Subcutaneous abdominal adipose tissue (tissue), 5 donors: ENCODE measurements at regions not wholly inside any gene's neighbourhood (a gene's known extent, or its start where the extent isn't known, plus 50 kb on each side); places are given as distances from the start of the nearest gene placed in this dataset.

Source experiments
- H3K27ac ChIP-seq: one replicate; pipeline ENCODE4 v1.7.0; 2013; ENCODE audit warnings: low read depth, mild to moderate bottlenecking, inconsistent platforms, low read length, moderate library complexity
- H3K27me3 ChIP-seq, 5 donors: one replicate each; pipeline ENCODE4 v1.7.0; 2013; ENCODE audit warnings: low read length in 5 of 5, inconsistent platforms in 1 of 5; ENCODE audit not compliant: control insufficient read depth in 5 of 5, insufficient read depth in 4 of 5
- H3K36me3 ChIP-seq, 5 donors: one replicate each; pipeline ENCODE4 v1.7.0; 2013; ENCODE audit warnings: low read length in 5 of 5; ENCODE audit not compliant: control insufficient read depth in 5 of 5, insufficient read depth in 5 of 5
- H3K4me1 ChIP-seq, 5 donors: one replicate each; pipeline ENCODE4 v1.7.0; 2013; ENCODE audit warnings: low read length in 5 of 5, mild to moderate bottlenecking in 3 of 5, moderate library complexity in 1 of 5; ENCODE audit not compliant: control insufficient read depth in 5 of 5, insufficient read depth in 5 of 5
- H3K4me3 ChIP-seq, 5 donors: one replicate each; pipeline ENCODE4 v1.7.0; 2013; ENCODE audit warnings: low read length in 5 of 5, low read depth in 1 of 5
- H3K9ac ChIP-seq, 5 donors: one replicate each; pipeline ENCODE4 v1.7.0; 2013; ENCODE audit warnings: low read length in 5 of 5, mild to moderate bottlenecking in 4 of 5, moderate library complexity in 3 of 5
- H3K9me3 ChIP-seq, 5 donors: one replicate each; pipeline ENCODE4 v1.7.0; 2013; ENCODE audit warnings: low read length in 5 of 5; ENCODE audit not compliant: control insufficient read depth in 5 of 5
- donor health status: healthy.
- donor health status: healthy.
- donor health status: healthy.
- donor health status: healthy.
- donor health status: healthy.

- Histone ChIP-seq H3K4me1 (no peaks in the 10 kb centered on the region), H3K4me3 (no peak overlapping the region), H3K9ac (no peak overlapping the region)
Observed at GRCh38 chr13:97057176-97057575, 62.9 kb upstream of the OXGR1 start.

GRCh38 chr13:97058391-97058790 is 64.1 kb upstream of the OXGR1 start:
- Histone ChIP-seq H3K36me3 (no peaks in the 10 kb centered on the region), H3K27me3 (no peaks in the 10 kb centered on the region), H3K27ac (no peak overlapping the region), H3K4me3 (no peak overlapping the region), H3K4me1 (no peaks in the 10 kb centered on the region), H3K9ac (no peak overlapping the region), H3K9me3 (peaks cover 0 to 4% (median 0%) of the 10 kb centered on the region in 5 donors)

More at GRCh38 chr13:97057176-97057575, 62.9 kb upstream of the OXGR1 start:
- H3K27ac ChIP-seq, result no peak overlapping the region
- H3K27me3 ChIP-seq, result no peaks in the 10 kb centered on the region
- H3K36me3 ChIP-seq, result no peaks in the 10 kb centered on the region
- H3K9me3 ChIP-seq, result peaks cover 0 to 4% (median 0%) of the 10 kb centered on the region in 5 donors

- no peak overlapping the region for H3K9ac ChIP-seq
- H3K4me1 ChIP-seq, result no peaks in the 10 kb centered on the region
- H3K9me3 ChIP-seq, result peaks cover 0 to 4% (median 0%) of the 10 kb centered on the region in 5 donors
- H3K4me3 ChIP-seq, result no peak overlapping the region
- no peaks in the 10 kb centered on the region for H3K36me3 ChIP-seq
- H3K27me3 ChIP-seq, result no peaks in the 10 kb centered on the region
- no peak overlapping the region for H3K27ac ChIP-seq
Observed at GRCh38 chr13:97058926-97059325, 64.7 kb upstream of the OXGR1 start.

GRCh38 chr13:97067017-97067895 is 73.0 kb upstream of the OXGR1 start:
- H3K4me3 ChIP-seq, result no peak overlapping the region
- H3K4me1 ChIP-seq, result peaks cover 0 to 15% (median 0%) of the 10 kb centered on the region in 5 donors
- peaks cover 0 to 6% (median 0%) of the 10 kb centered on the region in 5 donors for H3K27me3 ChIP-seq
- H3K9ac ChIP-seq, result no peak overlapping the region
- no peak overlapping the region for H3K27ac ChIP-seq
- no peaks in the 10 kb centered on the region for H3K9me3 ChIP-seq
- H3K36me3 ChIP-seq, result no peaks in the 10 kb centered on the region

- no peak overlapping the region for H3K27ac ChIP-seq
- no peak overlapping the region for H3K9ac ChIP-seq
- H3K4me3 ChIP-seq, result no peak overlapping the region
- H3K27me3 ChIP-seq, result peaks cover 0 to 6% (median 0%) of the 10 kb centered on the region in 5 donors
- H3K36me3 ChIP-seq, result no peaks in the 10 kb centered on the region
- peaks cover 0 to 2% (median 0%) of the 10 kb centered on the region in 5 donors for H3K9me3 ChIP-seq
- peaks cover 0 to 15% (median 0%) of the 10 kb centered on the region in 5 donors for H3K4me1 ChIP-seq
Observed at GRCh38 chr13:97068151-97068550, 73.9 kb upstream of the OXGR1 start.

GRCh38 chr13:97069050-97069815 is 75.0 kb upstream of the OXGR1 start:
- Histone ChIP-seq H3K9me3 (peaks cover 0 to 11% (median 8%) of the 10 kb centered on the region in 5 donors), H3K4me3 (no peak overlapping the region), H3K4me1 (peaks cover 0 to 15% (median 0%) of the 10 kb centered on the region in 5 donors), H3K9ac (no peak overlapping the region), H3K27me3 (peaks cover 0 to 6% (median 0%) of the 10 kb centered on the region in 5 donors), H3K27ac (no peak overlapping the region), H3K36me3 (peaks cover 0 to 2% (median 0%) of the 10 kb centered on the region in 5 donors)

- peaks cover 5 to 21% (median 14%) of the 10 kb centered on the region in 5 donors for H3K9me3 ChIP-seq
- H3K36me3 ChIP-seq, result peaks cover 0 to 2% (median 0%) of the 10 kb centered on the region in 5 donors
- H3K27me3 ChIP-seq, result peaks cover 0 to 6% (median 0%) of the 10 kb centered on the region in 5 donors
- H3K9ac ChIP-seq, result no peak overlapping the region
- no peak overlapping the region for H3K4me3 ChIP-seq
- H3K4me1 ChIP-seq, result peaks cover 0 to 15% (median 0%) of the 10 kb centered on the region in 5 donors
- H3K27ac ChIP-seq, result no peak overlapping the region
Observed at GRCh38 chr13:97072297-97072696, 78.0 kb upstream of the OXGR1 start.

- Histone ChIP-seq H3K27me3 (no peaks in the 10 kb centered on the region), H3K4me3 (no peak overlapping the region), H3K4me1 (peaks cover 0 to 2% (median 0%) of the 10 kb centered on the region in 5 donors), H3K27ac (no peak overlapping the region), H3K36me3 (peaks cover 0 to 2% (median 0%) of the 10 kb centered on the region in 5 donors), H3K9ac (no peak overlapping the region), H3K9me3 (peaks cover 5 to 21% (median 14%) of the 10 kb centered on the region in 5 donors)
Observed at GRCh38 chr13:97074618-97075017, 80.3 kb upstream of the OXGR1 start.

- peak overlapping the region in 1 of 5 donors; percentile 2 for H3K9ac ChIP-seq
- no peaks in the 10 kb centered on the region for H3K27me3 ChIP-seq
- H3K4me1 ChIP-seq, result no peaks in the 10 kb centered on the region
- H3K4me3 ChIP-seq, result peak overlapping the region in 4 of 5 donors; percentile 17 to 39 (median 28)
- no peak overlapping the region for H3K27ac ChIP-seq
- peaks cover 5 to 21% (median 14%) of the 10 kb centered on the region in 5 donors for H3K9me3 ChIP-seq
- H3K36me3 ChIP-seq, result peaks cover 0 to 2% (median 0%) of the 10 kb centered on the region in 5 donors
Observed at GRCh38 chr13:97076898-97077297, 82.6 kb upstream of the OXGR1 start.
